ENCODE measurements at regions not wholly inside any gene's neighbourhood (a gene's known extent, or its start where the extent isn't known, plus 50 kb on each side); places are given as distances from the start of the nearest gene placed in this dataset.

DNA sequence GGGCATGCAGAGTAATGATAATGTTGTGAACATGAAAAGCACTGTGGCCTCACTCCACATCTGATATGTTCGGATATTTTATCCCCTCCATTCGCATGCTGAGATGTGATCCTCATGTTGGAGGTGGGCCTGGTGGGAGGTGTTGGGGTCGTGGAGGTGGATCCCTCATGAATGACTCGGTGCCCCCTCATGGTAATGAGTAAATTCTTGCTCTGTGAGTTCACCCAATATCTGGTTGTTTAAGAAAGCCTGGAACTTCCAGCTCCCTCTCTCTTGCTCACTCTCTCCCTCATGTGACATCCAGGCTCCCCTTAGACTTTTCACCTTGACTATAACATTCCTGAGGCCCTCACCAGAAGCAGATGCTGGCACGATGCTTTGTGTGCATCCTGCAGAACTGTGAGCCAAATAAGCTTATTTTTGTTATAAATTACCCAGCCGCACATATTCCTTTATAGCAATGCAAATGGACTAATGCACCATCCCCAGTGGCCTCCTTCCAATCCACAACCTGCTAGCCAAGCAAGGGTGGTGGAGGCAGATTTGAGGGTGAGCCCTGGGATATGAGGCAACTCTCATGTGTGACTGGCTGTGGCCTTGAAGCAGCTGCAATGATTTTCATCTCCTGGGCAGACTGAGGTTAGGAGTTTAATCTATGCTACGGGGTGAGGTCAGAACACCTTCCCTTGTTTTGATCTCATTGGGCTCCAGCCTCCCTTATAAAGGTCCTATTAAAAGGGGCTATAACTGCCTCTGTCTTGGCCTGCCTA lies 276.5 kb downstream of the ETS1 start:
- H2AFZ ChIP-seq, result no peak overlapping the region
- H3F3A ChIP-seq (replicated peaks; ENCODE audit: low read depth), result no peaks in the 10 kb centered on the region
- no peaks in the 10 kb centered on the region; the same call in 1 of the 2 replicates for H3K36me3 ChIP-seq (ENCODE audit: insufficient read depth)

More for the DNA sequence above, 276.5 kb downstream of the ETS1 start:
- Mint-ChIP-seq H3K4me3 (no peak overlapping the region), H3K9me3 (peaks cover 19% of the 10 kb centered on the region), H3K36me3 (ENCODE audit: low read depth) (peaks cover 12% of the 10 kb centered on the region; the same call in 2 of the 3 replicates), H3K27ac (no peak overlapping the region; the same call in 1 of the 2 replicates), H3K27me3 (ENCODE audit: insufficient read depth, low read depth, poor library complexity) (peaks cover 2% of the 10 kb centered on the region), H3K4me1 (peaks cover 5% of the 10 kb centered on the region; the same call in 2 of the 3 replicates)
- Histone ChIP-seq H3K27me3 (ENCODE audit: insufficient read depth) (no peaks in the 10 kb centered on the region), H3K79me2 (replicated peaks; ENCODE audit: insufficient read depth) (no peaks in the 10 kb centered on the region), H3K9me2 (ENCODE audit: insufficient read depth) (0 out of 2 replicates have a peak, but pooled peaks cover 5% of the 10 kb centered on the region), H3K4me1 (ENCODE audit: insufficient read depth) (no peaks in the 10 kb centered on the region), H3K4me2 (no peak overlapping the region), H3K4me3 (no peak overlapping the region), H3K27ac (ENCODE audit: low read depth) (no peak overlapping the region), H4K20me1 (replicated peaks; ENCODE audit: insufficient read depth) (no peaks in the 10 kb centered on the region)
- ATAC-seq, result no peak
- TF ChIP-seq NANOG (IDR thresholded peaks at IDR 0.05; ENCODE audit: borderline replicate concordance) (no peak), CREB1 (CRISPR knock-in tag; IDR thresholded peaks at IDR 0.05; ENCODE audit: low read depth) (no peak), POLR2AphosphoS5 (IDR thresholded peaks at IDR 0.05; ENCODE audit: low read depth) (no peak), ZNF331 (CRISPR knock-in tag; IDR thresholded peaks at IDR 0.05; ENCODE audit: low read depth) (no peak), ZNF114 (CRISPR knock-in tag; IDR thresholded peaks at IDR 0.05) (no peak), STAT1 (IDR thresholded peaks at IDR 0.05; ENCODE audit: unreplicated experiment) (no peak), EZH2phosphoT487 (IDR thresholded peaks at IDR 0.05; ENCODE audit: unreplicated experiment) (no peak), EZH2 (IDR thresholded peaks at IDR 0.05; ENCODE audit: low read depth, unreplicated experiment) (no peak)
- TF ChIP-seq, protein P1, sequence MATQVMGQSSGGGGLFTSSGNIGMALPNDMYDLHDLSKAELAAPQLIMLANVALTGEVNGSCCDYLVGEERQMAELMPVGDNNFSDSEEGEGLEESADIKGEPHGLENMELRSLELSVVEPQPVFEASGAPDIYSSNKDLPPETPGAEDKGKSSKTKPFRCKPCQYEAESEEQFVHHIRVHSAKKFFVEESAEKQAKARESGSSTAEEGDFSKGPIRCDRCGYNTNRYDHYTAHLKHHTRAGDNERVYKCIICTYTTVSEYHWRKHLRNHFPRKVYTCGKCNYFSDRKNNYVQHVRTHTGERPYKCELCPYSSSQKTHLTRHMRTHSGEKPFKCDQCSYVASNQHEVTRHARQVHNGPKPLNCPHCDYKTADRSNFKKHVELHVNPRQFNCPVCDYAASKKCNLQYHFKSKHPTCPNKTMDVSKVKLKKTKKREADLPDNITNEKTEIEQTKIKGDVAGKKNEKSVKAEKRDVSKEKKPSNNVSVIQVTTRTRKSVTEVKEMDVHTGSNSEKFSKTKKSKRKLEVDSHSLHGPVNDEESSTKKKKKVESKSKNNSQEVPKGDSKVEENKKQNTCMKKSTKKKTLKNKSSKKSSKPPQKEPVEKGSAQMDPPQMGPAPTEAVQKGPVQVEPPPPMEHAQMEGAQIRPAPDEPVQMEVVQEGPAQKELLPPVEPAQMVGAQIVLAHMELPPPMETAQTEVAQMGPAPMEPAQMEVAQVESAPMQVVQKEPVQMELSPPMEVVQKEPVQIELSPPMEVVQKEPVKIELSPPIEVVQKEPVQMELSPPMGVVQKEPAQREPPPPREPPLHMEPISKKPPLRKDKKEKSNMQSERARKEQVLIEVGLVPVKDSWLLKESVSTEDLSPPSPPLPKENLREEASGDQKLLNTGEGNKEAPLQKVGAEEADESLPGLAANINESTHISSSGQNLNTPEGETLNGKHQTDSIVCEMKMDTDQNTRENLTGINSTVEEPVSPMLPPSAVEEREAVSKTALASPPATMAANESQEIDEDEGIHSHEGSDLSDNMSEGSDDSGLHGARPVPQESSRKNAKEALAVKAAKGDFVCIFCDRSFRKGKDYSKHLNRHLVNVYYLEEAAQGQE (IDR thresholded peaks at IDR 0.05; ENCODE audit: unreplicated experiment), result no peak
- TF ChIP-seq, protein P2, sequence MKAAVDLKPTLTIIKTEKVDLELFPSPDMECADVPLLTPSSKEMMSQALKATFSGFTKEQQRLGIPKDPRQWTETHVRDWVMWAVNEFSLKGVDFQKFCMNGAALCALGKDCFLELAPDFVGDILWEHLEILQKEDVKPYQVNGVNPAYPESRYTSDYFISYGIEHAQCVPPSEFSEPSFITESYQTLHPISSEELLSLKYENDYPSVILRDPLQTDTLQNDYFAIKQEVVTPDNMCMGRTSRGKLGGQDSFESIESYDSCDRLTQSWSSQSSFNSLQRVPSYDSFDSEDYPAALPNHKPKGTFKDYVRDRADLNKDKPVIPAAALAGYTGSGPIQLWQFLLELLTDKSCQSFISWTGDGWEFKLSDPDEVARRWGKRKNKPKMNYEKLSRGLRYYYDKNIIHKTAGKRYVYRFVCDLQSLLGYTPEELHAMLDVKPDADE (IDR thresholded peaks at IDR 0.05), result no peak
- TF ChIP-seq, protein P3, sequence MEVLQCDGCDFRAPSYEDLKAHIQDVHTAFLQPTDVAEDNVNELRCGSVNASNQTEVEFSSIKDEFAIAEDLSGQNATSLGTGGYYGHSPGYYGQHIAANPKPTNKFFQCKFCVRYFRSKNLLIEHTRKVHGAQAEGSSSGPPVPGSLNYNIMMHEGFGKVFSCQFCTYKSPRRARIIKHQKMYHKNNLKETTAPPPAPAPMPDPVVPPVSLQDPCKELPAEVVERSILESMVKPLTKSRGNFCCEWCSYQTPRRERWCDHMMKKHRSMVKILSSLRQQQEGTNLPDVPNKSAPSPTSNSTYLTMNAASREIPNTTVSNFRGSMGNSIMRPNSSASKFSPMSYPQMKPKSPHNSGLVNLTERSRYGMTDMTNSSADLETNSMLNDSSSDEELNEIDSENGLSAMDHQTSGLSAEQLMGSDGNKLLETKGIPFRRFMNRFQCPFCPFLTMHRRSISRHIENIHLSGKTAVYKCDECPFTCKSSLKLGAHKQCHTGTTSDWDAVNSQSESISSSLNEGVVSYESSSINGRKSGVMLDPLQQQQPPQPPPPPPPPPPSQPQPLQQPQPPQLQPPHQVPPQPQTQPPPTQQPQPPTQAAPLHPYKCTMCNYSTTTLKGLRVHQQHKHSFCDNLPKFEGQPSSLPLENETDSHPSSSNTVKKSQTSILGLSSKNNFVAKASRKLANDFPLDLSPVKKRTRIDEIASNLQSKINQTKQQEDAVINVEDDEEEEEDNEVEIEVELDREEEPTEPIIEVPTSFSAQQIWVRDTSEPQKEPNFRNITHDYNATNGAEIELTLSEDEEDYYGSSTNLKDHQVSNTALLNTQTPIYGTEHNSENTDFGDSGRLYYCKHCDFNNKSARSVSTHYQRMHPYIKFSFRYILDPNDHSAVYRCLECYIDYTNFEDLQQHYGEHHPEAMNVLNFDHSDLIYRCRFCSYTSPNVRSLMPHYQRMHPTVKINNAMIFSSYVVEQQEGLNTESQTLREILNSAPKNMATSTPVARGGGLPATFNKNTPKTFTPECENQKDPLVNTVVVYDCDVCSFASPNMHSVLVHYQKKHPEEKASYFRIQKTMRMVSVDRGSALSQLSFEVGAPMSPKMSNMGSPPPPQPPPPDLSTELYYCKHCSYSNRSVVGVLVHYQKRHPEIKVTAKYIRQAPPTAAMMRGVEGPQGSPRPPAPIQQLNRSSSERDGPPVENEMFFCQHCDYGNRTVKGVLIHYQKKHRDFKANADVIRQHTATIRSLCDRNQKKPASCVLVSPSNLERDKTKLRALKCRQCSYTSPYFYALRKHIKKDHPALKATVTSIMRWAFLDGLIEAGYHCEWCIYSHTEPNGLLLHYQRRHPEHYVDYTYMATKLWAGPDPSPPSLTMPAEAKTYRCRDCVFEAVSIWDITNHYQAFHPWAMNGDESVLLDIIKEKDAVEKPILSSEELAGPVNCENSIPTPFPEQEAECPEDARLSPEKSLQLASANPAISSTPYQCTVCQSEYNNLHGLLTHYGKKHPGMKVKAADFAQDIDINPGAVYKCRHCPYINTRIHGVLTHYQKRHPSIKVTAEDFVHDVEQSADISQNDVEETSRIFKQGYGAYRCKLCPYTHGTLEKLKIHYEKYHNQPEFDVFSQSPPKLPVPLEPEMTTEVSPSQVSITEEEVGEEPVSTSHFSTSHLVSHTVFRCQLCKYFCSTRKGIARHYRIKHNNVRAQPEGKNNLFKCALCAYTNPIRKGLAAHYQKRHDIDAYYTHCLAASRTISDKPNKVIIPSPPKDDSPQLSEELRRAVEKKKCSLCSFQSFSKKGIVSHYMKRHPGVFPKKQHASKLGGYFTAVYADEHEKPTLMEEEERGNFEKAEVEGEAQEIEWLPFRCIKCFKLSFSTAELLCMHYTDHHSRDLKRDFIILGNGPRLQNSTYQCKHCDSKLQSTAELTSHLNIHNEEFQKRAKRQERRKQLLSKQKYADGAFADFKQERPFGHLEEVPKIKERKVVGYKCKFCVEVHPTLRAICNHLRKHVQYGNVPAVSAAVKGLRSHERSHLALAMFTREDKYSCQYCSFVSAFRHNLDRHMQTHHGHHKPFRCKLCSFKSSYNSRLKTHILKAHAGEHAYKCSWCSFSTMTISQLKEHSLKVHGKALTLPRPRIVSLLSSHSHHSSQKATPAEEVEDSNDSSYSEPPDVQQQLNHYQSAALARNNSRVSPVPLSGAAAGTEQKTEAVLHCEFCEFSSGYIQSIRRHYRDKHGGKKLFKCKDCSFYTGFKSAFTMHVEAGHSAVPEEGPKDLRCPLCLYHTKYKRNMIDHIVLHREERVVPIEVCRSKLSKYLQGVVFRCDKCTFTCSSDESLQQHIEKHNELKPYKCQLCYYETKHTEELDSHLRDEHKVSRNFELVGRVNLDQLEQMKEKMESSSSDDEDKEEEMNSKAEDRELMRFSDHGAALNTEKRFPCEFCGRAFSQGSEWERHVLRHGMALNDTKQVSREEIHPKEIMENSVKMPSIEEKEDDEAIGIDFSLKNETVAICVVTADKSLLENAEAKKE (CRISPR knock-in tag; IDR thresholded peaks at IDR 0.05), result no peak
- no peak for DNase-seq (ENCODE audit: low spot score)

All from GM23338 (cell line).